Hematopoietic multipotent progenitor cell treated with erythropoietin and hydrocortisone succinate and interleukin-3 and kit ligand, for 6 days (in vitro differentiated cells): ENCODE measurements at regions not wholly inside any gene's neighbourhood (a gene's known extent, or its start where the extent isn't known, plus 50 kb on each side); places are given as distances from the start of the nearest gene placed in this dataset.

Experiments used
- DNase-seq: peaks from one replicate; pipeline ENCODE4 v3.0.0-alpha.2; 2015

DNA sequence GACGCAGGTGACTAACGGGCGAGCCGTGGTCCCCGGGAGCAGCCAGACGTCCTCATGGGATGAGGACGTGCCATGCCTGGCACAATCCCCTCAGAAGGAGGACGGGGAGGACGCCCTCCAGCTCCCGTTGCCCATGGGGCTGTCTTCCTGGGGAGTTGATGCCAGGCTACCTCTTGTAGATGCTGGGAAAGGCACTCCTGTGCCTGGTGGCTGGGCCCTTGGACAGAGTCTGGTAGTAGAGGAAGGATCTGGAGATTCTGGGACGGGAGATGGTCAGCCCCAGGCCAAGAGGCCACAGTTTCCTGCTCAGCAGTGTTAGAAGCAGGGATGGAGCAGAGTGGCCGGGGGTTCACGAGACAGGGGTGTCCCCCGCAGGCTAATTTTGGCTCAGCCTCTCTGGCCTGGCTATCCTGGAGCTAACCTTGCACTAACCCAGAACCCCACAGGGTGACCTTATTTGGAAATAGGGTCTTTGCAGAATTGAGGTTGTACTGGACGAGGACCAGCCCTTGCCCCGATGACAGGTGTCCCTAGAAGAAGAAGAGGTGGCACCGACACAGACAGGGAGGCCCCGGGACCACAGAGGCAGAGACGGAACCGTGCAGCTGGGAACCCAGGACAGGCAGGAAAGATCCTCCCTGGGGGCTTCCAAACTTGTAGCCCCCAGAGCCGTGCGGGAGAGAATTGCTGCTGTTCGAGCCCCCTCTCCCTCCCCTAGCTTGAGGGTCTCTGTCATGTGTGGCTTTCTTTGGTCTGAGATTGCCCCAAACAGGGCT lies 50.1 kb upstream of the ADRA2C start:
- no peak for DNase-seq

DNA sequence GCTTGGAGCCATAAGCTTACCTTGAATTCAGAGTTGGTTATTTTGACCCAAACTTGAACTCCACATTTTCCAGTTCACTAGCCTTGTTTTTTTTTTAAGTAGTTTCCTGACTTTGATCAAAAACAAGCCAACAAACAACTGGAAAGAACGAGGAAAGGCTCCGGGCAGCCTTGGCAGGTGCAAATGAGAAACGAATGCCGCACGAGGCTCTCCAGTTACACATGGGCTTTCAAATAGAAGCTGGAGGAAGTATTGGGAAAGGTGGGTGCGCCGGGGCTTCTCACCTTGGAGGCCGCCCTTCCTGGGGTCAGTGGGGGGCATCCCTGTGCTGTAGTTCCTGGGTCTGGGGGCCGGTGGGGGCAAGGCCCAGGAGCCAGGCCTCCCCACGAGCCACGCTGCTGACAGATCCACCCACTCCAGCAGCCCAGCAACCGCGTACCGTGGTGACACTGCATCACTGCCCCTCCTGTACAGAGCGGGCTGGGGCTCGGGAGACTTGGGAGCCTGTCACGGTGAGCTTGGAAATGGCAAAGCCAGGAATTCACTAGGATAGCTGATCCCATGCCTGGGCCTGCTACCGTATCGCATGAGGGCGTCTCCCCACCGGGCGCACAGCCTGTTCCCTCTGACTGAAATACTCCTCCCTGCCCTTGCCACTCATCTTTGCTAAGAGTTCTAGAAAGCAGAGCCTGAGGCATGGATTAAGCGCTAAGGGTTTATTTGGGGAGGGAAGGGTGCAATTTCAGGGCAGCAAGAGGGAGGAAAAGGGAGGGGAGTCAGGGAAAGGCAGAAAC lies 50.9 kb upstream of the ADRA2C start:
- DNase-seq, result no peak

DNA sequence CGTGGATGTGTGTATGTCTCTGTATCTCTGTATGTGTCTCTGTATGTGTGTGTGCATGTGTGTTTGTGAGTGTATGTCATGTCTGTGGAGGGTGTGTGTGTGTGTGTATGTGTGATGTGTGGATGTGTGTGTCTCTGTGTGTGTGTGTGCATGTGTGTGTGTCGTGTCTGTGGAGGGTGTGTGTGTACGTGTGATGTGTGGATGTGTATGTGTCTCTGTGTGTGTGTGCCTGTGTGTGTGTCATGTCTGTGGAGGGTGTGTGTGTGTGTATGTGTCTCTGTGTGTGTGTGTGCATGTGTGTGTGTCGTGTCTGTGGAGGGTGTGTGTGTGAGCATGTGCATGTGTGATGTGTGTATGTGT lies 51.6 kb upstream of the ADRA2C start:
- no peak for DNase-seq

DNA sequence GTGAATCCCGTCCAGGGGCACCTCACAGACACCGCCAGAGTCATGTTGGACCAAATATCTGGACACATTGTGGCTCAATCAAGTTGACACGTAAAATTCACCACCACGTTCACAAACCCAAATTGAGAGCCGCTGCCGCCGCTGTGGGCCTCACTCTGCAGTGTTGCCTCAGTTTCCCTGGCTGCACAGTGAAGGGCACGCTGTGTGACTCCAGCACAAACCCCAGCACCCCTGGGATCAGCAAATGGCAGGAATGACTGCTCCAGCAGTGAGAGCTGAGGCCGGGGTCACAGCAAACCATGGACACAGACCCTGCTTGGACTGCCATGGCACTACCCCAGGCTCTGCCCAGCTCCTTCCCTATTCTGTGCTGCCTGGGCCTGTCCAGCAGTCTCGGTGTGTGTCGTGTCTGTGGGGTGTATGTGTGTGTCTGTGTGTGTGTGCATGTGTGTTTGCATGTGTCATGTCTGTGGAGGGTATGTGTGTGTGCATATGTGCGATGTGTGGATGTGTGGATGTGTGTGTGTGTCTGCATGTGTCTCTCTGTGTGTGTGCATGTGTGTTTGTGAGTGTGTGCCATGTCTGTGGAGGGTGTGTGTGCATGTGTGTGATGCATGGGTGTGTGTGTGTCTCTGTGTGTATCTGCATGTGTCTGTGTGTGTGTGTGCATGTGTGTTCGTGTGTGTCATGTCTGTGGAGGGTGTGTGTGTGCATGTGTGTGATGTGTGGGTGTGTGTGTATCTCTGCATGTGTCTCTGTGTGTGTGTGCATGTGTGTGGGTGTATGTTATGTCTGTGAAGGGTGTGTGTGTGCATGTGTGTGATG lies 52.2 kb upstream of the ADRA2C start:
- DNase-seq, result no peak

DNA sequence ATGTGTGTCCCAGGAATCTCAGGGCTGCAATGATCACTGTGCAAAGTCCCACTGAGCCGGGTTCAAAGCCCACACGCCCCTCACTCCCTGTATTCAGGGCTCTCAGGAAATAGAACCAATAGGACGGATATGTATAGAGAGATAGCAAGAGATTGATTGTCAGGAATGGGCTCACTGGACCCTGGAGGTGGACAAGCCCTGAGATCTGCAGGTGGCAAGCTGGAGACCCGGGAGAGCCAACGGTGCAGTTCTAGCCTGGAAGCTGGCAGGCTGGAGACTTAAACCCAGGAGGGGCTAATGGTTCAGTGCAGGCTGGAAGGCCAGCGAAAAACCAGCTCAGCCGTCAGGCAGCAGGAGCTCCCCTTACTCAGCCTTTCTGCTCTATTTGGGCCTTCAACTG lies 52.8 kb upstream of the ADRA2C start:
- no peak for DNase-seq

DNA sequence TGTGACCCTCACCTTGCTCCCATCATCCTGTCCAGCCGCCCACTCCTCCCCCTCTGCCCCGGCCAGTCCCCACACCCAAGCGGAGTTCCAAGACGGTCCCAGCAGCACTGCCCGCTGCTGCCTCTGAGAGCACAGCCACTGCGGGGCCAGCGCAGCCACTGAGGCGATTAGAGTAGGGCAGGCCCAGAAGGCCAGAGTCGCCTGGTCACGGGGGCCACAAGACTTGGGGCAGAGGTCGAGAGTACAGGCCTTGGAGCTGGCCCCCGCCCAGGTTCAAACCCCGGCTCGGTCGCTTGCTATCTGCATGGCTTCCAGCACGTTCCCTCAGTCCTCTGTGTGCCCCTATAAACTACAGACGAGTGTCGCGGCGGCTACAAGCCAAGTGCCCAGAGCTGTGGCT lies 53.2 kb upstream of the ADRA2C start:
- no peak for DNase-seq

DNA sequence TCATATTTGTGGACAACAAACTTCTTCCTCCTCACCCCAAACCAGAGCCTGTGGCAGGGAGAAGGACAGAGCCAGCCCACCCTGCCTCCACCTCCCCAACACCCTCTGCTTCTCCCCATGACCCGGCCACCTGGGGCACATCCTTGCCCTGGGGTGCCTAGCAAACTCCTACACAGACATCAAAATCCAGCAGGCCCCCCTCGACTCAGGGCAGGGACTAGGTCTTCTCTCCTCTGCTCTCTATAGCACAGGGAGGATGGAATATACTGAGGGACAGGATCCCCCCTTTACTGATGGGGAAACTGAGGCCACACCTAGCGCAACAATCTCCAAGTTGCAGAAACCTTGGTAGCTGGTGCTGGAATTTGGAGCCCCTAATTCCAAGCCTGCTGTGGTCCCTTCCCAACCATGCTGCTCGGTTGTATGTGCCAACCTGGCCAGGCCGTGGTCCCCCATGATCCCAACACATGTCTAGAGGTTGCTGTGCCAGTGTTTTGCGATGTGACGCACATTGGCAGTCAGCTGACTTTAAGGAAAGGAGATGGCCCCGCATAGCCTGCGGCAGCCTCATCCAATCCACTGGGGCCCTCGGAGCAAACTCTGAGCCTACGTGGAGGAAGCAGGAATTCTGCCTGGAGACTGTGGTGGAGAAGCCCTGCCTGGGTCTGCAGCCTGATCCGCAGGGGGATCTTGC lies 53.9 kb upstream of the ADRA2C start:
- DNase-seq, result no peak

DNA sequence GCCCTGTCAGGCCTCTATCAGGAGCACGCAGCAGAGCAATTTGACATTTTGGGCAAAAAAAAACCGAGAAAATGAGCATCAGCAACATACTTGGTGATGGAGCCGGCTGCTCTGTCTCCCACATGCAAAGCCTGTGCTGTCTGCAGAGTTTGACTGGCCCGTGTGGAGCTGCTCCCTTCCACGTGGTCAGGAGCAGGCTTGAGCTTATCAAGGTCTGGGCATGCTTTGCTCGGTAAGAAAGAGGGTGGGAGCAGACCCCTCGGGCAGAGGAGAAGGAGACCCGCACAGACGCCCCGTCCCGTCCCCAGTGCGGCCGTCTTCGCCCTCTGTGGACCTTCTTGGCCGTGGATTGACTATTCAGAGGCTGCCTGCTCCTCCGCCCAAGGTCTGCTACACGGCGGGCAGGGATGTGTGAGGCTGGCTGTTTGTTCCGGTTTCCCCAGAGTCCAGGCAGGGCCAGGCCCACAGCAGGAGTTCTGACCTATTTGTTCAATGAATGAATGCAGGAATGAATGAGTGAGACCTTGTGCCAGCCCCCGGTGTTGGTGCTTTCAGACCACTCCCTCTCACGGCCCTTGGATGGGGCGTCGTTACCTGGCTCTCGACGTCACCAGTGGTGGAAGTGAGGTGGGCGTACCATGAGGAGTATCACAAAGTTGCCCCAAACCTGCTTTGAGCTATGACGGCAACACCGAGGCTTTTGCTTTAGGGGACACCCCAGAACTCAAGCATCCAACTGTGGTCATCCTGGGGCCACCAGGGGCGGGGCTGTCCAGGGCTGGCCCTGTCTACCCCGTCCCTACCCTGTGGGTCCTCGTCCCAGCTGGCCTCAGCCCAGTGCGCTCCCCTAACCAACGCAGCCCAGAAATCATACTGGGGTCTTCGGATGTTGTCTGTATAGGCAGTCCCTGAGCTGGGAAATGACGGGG lies 54.7 kb upstream of the ADRA2C start:
- DNase-seq, result no peak

DNA sequence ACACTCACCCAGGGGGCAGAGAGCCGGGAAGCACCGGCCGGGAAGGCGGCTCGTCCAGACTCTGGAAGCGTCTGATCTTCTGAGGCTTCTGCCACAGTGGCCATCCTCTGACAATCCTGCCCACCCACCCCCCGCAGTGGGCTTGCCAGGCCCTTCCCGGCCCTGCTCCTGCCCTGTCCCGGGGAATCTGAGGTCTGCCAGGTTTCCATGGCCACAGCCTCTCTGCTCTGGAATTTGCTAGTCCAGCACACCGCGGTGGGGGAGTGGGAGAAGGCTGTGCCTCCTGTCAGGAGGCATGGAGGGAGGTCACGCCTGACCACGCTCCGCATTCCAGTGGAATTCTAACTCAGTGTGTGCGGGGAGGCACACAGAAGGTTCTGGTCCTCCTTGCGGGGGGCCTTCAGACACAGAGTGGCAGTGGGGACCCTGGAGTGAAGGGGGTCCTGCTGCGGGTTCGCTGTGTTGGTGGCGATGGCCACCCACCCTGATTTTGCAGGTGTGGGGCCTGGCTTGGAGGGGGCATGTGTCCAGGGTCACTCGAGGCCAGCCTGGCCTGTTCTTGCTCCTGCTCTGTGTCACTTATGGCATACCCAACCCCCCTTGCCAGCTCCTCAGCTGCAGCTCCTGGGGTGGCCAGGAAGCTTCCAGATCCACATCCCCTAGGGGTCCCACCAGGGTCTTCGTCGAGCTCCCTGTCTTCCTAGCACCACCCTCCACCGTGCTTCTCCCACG lies 55.6 kb upstream of the ADRA2C start:
- DNase-seq, result no peak

DNA sequence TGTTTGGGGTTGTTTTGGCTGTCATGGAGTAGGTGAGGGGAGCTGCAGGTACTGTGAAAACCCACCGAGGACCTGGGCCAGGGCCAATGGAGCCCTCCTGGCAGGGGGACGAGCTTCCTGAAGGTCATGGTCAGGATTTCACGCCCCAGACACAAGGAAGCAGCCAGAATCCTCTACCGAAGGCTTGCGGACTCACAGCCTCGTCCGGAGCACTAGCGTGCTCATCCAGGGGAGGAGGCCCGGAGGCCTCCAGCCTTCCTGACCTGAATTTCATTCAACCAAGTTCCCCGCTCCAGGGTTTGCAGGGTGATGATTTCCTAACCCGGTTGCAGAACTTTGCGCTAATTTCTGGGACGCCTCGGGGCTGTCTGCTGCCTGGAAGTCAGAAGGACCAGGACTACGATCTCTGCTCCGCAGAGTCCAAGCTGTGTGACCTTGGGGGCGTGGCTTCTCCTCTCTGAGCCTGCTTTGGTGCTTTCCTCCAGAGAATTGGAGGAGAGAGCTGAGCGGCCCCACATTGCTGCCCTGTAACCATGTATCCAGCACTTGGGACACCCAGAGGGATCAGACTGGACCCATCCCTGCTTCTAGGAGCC lies 56.2 kb upstream of the ADRA2C start:
- DNase-seq, result no peak

DNA sequence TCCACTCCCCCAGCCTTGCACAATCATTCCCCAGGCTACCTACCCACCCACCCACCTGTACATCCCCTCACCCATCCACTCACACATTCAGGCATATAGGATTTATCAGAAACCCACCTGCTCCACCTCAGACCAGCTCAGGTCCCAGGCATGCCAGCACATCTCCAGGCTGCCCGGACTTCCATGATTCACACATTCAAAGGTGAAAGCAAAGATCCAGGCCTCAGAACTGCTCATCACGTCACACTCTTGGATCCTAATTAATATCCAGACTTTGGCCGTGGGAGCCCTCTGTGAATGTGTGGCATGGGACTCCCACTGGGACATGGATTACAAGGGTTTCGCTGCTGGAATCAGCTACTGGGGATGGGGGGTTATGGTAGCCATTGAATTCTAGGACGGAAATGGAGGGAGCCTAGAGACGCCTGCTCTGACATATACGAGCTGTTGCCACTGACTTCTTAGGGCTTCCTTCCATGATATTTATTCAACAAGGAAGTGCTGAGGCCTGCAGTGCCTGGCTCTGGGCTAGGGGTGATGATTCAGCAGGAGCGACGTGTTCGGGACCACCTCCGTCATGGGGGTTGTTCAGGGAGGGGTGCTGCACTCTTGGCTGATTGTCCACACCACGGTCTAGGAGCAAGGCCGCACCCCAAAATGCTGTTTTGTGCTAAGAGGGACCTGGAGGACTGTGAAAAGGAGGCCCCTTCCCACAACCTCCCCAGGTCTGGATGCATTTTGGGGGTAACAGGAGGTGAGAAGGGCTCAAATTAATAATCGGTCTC lies 56.9 kb upstream of the ADRA2C start:
- DNase-seq, result no peak

DNA sequence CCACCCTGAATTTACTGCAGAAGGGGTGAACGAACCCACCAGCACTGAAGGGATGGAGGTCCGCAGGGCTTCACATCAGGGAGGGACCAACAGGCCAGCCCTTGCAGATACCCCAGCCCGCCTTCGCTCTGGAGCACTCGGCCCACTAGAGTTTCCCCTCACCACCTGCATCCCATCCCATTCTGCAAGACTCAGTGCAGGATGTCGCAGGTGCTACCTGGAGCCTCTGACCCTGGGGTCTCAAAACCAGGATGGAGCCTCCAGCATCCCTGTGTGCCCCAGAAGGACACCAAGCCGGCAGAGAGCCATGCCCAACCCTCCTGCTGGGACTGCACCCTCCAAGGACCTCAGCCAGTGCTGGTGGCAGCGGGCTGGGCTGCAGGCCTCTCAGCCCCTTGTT lies 57.6 kb upstream of the ADRA2C start:
- no peak for DNase-seq

DNA sequence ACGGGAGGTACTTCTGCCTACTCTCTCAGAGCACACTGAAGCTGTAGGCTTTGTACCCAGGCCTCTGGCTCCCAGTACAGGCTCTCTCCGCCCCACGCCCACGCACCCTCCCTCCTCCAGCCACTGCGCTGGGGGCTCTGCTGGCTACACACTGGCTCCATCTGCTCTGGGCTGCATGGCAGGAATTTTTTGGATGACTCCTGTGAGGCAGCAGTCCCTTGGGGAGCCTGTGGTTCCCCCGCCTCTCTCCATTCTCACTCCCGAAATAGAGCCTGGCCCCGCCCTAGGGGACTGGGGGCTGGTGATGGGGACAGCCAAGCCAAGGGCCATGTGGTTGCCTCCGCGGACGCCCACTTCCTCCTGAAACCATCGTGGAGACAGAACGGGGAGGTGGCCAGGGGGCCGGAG lies 58.1 kb upstream of the ADRA2C start:
- DNase-seq, result no peak

DNA sequence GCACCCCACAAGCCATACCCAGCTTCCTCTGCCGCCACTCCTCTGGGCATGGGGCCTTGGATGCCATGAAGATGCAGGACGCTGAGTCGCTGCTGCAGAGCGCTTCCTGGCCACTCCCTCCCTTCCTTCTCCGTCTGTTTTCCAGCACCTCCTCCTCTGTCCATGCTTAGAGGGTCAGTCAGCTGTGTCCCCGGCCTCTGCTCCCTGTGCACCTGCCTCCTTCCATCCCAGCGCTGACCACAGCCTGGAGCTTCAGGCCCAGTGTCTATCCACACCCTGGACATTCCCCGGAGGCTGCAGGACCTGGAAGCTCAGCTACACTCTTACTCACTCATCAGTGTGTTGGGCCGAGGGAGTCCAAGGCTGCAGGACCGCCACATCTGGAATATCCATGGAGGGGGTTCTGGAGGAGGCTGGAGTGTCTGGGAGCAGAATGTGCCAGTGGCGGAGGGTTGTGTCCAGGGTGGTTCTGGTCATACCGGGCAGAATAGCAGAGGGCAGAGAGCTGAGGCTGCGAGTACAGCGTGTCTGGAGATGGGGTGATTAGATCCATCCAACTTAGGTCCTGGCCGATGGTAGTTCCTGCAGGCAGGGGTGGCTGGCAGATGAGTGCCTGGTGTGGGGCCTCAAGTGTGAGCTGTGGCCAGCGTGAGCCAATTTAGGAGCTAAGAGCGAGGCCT lies 58.6 kb upstream of the ADRA2C start:
- DNase-seq, result no peak

DNA sequence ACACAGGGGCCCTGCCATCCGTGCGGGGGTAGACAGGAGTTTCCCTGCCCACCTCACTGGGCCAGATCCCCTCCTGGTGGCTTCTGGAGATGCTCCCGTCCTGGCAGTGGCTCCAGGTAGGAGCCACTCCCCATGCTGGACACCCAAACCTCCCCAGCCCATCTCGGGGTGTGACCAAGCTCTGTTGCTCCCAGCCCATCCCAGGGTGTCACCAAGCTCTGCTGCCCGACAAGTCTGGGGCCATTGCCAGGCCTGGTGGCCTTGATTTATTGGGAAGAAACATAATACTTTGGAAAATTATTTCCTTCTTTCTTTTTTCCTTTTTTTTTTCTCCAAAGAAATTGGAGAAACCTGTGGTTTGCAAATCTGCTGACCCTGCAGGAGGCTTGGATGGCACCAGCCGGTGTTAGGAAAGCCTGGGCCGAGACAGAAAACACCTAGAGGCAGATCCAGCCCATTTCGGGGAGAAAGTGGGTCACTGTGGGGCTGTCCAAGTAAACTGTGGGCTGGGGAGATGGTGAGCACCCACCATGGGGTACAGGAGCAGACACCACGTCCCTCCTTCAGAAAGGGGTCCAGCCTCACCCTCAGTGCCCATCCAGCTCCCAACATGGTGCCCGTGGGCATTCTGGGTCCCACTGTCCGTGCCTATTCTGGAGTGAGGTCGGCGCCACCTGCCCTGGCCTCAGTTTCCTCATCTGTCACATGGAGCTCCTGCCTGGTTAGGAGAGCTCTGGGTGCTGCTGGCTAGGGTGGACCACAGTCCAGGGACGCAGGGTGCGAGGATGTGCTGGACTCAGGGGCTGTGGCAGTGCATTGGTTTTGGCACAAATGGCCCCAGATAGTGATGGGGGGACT lies 59.4 kb upstream of the ADRA2C start:
- no peak for DNase-seq

DNA sequence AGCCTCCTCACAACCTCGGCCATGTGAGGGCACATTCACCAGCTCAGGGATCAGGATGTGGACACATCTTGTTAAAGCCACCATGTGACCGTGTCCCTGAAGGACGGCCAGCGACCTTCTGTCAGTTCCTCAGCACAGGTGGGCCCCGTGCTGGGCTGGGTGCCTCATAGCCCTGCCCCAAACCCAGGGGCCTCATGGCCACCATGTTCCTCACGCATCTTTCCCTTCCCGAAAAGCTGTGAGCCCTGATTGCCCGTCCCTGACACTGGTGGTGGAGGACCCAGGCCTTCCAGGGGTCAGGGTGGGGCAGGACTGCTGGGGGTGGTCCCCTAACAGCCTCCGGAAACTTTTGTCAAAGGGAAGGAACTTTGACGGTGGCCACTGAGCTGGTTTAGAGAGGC lies 60.1 kb upstream of the ADRA2C start:
- no peak for DNase-seq

DNA sequence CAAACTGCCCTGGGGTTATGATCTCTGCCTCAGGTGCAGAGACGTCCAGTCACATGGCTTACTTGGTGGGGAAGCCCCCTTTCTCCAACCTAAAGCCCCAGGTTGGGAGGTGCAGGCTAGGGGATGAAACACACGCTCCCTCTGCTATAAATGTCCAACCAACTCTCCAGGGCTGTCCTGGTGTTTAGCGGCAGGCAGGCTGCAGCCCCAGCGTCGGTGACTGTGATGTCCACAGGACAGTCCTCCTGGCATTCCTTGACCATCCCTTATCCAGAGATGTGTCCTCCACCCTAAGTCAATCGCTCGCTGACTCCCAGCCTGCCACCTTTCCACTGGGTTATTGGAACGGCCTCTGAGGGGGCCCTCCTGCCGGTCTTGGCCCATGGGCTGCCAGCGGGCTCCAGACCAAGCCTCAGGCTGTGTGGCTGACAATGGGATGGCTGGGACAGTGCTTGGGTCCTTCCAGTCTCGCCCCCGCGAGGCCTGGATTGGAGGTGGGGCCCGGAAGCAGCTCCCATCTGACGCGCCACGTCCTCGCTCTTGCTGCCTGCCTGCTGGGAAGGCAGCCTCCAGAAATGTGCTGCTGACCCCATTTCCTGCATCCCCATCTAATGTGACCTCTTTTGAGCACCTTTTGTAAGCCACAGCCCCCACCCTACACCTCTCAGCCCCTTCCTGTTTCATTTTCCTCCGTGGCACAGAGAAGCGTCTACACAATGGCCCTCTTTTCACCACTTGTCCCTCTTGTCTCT lies 60.8 kb upstream of the ADRA2C start:
- DNase-seq, result no peak

DNA sequence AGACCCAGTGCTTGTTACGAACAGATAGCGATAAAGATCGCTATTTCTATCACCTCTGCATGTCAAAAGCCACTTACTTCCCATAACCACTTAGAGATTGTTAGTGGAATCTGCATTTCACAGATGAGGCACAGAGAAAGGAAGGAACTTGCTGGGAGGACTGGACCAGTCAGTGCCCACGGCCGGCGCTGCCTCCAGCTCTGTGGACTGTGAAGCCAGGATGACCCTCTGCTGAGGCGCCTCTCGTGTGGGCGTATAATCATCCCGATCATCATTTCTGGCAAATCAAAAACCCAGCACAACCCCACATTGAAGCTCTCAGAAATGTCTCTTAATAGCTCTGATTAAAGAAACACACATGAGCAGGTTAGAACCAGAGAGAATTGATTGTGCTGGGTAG lies 61.5 kb upstream of the ADRA2C start:
- DNase-seq, result no peak
